Parathyroid adenoma (tissue), 2 donors: ENCODE measurements at regions not wholly inside any gene's neighbourhood (a gene's known extent, or its start where the extent isn't known, plus 50 kb on each side); places are given as distances from the start of the nearest gene placed in this dataset.
"Not testable (repeated sequence)": the region's sequence is repeated elsewhere in the genome, so short reads cannot be mapped to it uniquely, and the experiment has no call there.

Experiments
- H2AFZ ChIP-seq: fragments of 300-600 bp; sonication (generic); one replicate; pipeline ENCODE4 v1.7.0; 2017; ENCODE audit warnings: antibody characterized with exemption, mild to moderate bottlenecking
- H3K27ac ChIP-seq: fragments of 300-600 bp; sonication (generic); one replicate; pipeline ENCODE4 v1.7.0; 2017
- H3K27me3 ChIP-seq: fragments of 300-600 bp; sonication (generic); one replicate; pipeline ENCODE4 v1.7.0; 2017; ENCODE audit warnings: low read length; ENCODE audit not compliant: control insufficient read depth, insufficient read depth
- H3K36me3 ChIP-seq: fragments of 300-600 bp; sonication (generic); one replicate; pipeline ENCODE4 v1.7.0; 2017; ENCODE audit warnings: low read length; ENCODE audit not compliant: control insufficient read depth, insufficient read depth
- H3K4me1 ChIP-seq: fragments of 300-600 bp; sonication (generic); one replicate; pipeline ENCODE4 v1.7.0; 2017; ENCODE audit warnings: control low read depth
- H3K4me2 ChIP-seq: fragments of 300-600 bp; sonication (generic); one replicate; pipeline ENCODE4 v1.7.0; 2017; ENCODE audit warnings: low read length
- H3K4me3 ChIP-seq: fragments of 300-600 bp; sonication (generic); one replicate; pipeline ENCODE4 v1.7.0; 2017; ENCODE audit warnings: low read depth, low read length
- H3K79me2 ChIP-seq: fragments of 300-600 bp; sonication (generic); one replicate; pipeline ENCODE4 v1.7.0; 2017; ENCODE audit warnings: control low read depth
- H3K9ac ChIP-seq: fragments of 300-600 bp; sonication (generic); one replicate; pipeline ENCODE4 v1.7.0; 2017; ENCODE audit warnings: mild to moderate bottlenecking
- H3K9me3 ChIP-seq: fragments of 300-600 bp; sonication (generic); one replicate; pipeline ENCODE4 v1.7.0; 2017; ENCODE audit warnings: low read length; ENCODE audit not compliant: control insufficient read depth
- TF ChIP-seq, protein P1 (sequence below): fragments of 300-600 bp; sonication (generic); IDR thresholded peaks from one replicate; pipeline ENCODE4 v1.7.0; 2017; ENCODE audit warnings: antibody characterized with exemption, mild to moderate bottlenecking
- donor health status: primary hyperparathyroidism.

DNA sequence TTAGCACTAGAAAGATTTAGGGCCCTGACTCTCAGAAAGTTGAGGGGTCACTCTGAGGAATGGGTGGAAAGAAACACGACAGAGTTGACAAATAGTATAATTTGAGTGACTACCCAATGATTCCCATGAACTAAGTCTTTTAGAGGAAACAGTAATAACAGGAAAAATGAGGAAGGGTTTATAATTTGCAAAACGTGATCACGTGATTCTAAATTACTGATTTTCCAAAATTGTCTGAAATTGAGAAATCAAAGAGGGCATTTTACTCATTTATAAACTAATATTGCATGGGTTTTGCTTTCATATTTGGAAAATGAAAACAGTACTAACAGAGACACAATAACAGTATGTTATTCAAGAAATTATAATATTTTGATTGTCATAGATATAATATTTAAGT is 1335.7 kb downstream of the PLA2G4A start:
- no peak overlapping the region for H3K4me2 ChIP-seq
- no peaks in the 10 kb centered on the region for H3K4me1 ChIP-seq
- H3K36me3 ChIP-seq: no peaks in the 10 kb centered on the region
- TF ChIP-seq, protein P1, sequence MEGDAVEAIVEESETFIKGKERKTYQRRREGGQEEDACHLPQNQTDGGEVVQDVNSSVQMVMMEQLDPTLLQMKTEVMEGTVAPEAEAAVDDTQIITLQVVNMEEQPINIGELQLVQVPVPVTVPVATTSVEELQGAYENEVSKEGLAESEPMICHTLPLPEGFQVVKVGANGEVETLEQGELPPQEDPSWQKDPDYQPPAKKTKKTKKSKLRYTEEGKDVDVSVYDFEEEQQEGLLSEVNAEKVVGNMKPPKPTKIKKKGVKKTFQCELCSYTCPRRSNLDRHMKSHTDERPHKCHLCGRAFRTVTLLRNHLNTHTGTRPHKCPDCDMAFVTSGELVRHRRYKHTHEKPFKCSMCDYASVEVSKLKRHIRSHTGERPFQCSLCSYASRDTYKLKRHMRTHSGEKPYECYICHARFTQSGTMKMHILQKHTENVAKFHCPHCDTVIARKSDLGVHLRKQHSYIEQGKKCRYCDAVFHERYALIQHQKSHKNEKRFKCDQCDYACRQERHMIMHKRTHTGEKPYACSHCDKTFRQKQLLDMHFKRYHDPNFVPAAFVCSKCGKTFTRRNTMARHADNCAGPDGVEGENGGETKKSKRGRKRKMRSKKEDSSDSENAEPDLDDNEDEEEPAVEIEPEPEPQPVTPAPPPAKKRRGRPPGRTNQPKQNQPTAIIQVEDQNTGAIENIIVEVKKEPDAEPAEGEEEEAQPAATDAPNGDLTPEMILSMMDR: no peak
- no peak overlapping the region for H3K27ac ChIP-seq
- H3K27me3 ChIP-seq: no peaks in the 10 kb centered on the region
- H2AFZ ChIP-seq: no peak overlapping the region
- no peak overlapping the region for H3K9ac ChIP-seq
- H3K4me3 ChIP-seq: no peak overlapping the region
- H3K79me2 ChIP-seq: no peaks in the 10 kb centered on the region
- H3K9me3 ChIP-seq: no peaks in the 10 kb centered on the region

- Histone ChIP-seq H3K4me1 (no peaks in the 10 kb centered on the region), H3K9me3 (no peaks in the 10 kb centered on the region), H3K27me3 (no peaks in the 10 kb centered on the region), H3K79me2 (no peaks in the 10 kb centered on the region), H3K27ac (no peak overlapping the region), H3K9ac (no peak overlapping the region), H3K4me2 (no peak overlapping the region), H2AFZ (no peak overlapping the region), H3K4me3 (no peak overlapping the region), H3K36me3 (no peaks in the 10 kb centered on the region)
- TF ChIP-seq, protein P1: no peak
Observed at GRCh38 chr1:188166654-188167053, 1337.9 kb downstream of the PLA2G4A start.

DNA sequence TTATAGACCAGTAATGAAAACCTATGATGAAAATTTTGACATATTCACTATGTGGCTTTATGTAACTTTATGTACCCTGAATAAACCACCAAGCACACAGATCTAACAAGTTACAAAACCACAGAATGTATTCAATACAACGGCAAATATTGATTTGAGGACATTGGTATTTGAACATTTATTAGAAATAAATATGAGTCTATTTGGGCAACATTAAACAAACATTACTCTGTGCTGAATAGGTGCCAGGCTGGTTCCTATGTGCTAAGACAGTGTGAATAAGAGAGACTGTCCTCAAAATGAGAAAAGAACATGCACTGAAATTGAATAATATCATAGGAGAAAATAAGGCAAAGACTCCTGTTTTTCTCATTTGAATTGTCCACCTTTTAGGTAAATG is 1341.2 kb downstream of the PLA2G4A start:
- H3K27ac ChIP-seq: no peak overlapping the region
- H3K4me2 ChIP-seq: no peak overlapping the region
- no peaks in the 10 kb centered on the region for H3K36me3 ChIP-seq
- H3K9me3 ChIP-seq: no peaks in the 10 kb centered on the region
- no peaks in the 10 kb centered on the region for H3K4me1 ChIP-seq
- H3K4me3 ChIP-seq: no peak overlapping the region
- no peaks in the 10 kb centered on the region for H3K27me3 ChIP-seq
- TF ChIP-seq, protein P1: no peak
- no peak overlapping the region for H2AFZ ChIP-seq
- no peak overlapping the region for H3K9ac ChIP-seq
- H3K79me2 ChIP-seq: no peaks in the 10 kb centered on the region

GRCh38 chr1:188170411-188170810 is 1341.7 kb downstream of the PLA2G4A start:
- Histone ChIP-seq H3K9ac (no peak overlapping the region), H3K4me3 (no peak overlapping the region), H3K27me3 (no peaks in the 10 kb centered on the region), H2AFZ (no peak overlapping the region), H3K9me3 (no peaks in the 10 kb centered on the region), H3K4me2 (no peak overlapping the region), H3K4me1 (no peaks in the 10 kb centered on the region), H3K27ac (no peak overlapping the region), H3K79me2 (no peaks in the 10 kb centered on the region), H3K36me3 (no peaks in the 10 kb centered on the region)
- TF ChIP-seq, protein P1: no peak

DNA sequence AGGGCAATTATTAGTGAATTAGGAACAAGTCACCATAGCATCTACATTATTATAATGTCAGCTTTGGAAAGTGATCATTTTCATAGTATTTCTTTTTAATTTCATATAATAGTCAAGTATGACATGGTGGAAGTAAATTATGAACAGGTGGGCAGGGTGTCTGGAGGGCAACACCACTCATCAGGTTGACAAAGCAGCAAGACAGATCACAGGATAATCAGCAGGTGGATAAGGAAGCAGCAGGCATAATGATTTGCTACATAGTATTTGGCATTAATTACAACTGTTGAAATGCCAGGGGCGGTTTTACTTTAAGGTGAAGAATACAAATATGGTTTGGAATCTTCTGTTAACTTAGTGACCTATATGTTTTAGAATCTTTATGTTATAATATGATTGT is 1342.2 kb downstream of the PLA2G4A start:
- H3K9me3 ChIP-seq: no peaks in the 10 kb centered on the region
- H3K36me3 ChIP-seq: no peaks in the 10 kb centered on the region
- no peaks in the 10 kb centered on the region for H3K27me3 ChIP-seq
- no peaks in the 10 kb centered on the region for H3K79me2 ChIP-seq
- no peak overlapping the region for H3K9ac ChIP-seq
- no peaks in the 10 kb centered on the region for H3K4me1 ChIP-seq
- no peak overlapping the region for H3K27ac ChIP-seq
- no peak overlapping the region for H3K4me2 ChIP-seq
- H3K4me3 ChIP-seq: no peak overlapping the region
- TF ChIP-seq, protein P1: no peak
- no peak overlapping the region for H2AFZ ChIP-seq

DNA sequence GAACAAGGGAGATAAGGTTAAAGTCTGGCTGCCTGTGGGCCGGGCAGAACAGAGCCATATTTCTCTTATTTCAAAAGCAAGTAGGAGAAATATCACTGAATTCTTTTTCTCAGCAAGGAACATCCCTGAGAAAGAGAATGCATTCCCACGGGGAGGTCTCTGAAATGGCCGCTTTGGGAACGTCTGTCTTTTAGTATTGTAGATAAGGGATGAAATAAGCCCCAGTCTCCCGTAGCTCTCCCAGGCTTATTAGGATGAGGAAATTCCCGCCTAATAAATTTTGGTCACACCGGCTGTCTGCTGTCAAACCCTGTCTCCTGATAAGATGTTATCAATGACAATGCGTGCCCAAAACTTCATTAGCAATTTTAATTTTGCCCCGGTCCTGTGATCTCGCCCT is 1353.3 kb downstream of the PLA2G4A start:
- H3K27me3 ChIP-seq, H3K36me3 ChIP-seq, H3K79me2 ChIP-seq, H3K9ac ChIP-seq, H3K4me2 ChIP-seq, H3K4me3 ChIP-seq, H3K4me1 ChIP-seq, H2AFZ ChIP-seq, H3K27ac ChIP-seq, H3K9me3 ChIP-seq: not testable (repeated sequence)
